Fibroblast of lung (primary cell): ENCODE measurements at regions not wholly inside any gene's neighbourhood (a gene's known extent, or its start where the extent isn't known, plus 50 kb on each side); places are given as distances from the start of the nearest gene placed in this dataset.

ENCODE experiments used
- DNase-seq, 2 donors: peaks; one replicate each; pipeline versions ENCODE4 v3.0.0 to v3.0.0-alpha.2; 2010; ENCODE audit warnings: low read depth in 2 of 2
- H2AFZ ChIP-seq: 2 replicates; pipeline ENCODE4 v1.5.1; 2012; ENCODE audit warnings: low read length, control low read depth, inconsistent platforms
- H3K27ac ChIP-seq: 2 replicates; pipeline ENCODE4 v1.5.1; 2011; ENCODE audit warnings: low read length, control low read depth; ENCODE audit not compliant: insufficient read depth
- H3K27me3 ChIP-seq: 2 replicates; pipeline ENCODE4 v1.5.1; 2011; ENCODE audit warnings: mild to moderate bottlenecking, low read length; ENCODE audit not compliant: control insufficient read depth, insufficient read depth
- H3K36me3 ChIP-seq: 2 replicates; pipeline ENCODE4 v1.5.1; 2011; ENCODE audit warnings: low read length; ENCODE audit not compliant: control insufficient read depth, insufficient read depth
- H3K4me1 ChIP-seq: 2 replicates; pipeline ENCODE4 v1.5.1; 2011; ENCODE audit warnings: low read length; ENCODE audit not compliant: control insufficient read depth, insufficient read depth; ENCODE audit errors: extremely low read depth
- H3K4me2 ChIP-seq: 2 replicates; pipeline ENCODE4 v1.5.1; 2011; ENCODE audit warnings: low read length, control low read depth; ENCODE audit not compliant: insufficient read depth; ENCODE audit errors: extremely low read depth
- H3K4me3 ChIP-seq, 4 experiments: fragments of 200-600 bp in 1 of 4; sonication (generic) in 1 of 4; replicated peaks in 1 of 4; 2 replicates each; pipeline ENCODE4 v1.5.1; 2011 to 2016; ENCODE audit warnings: low read length in 4 of 4, low read depth in 3 of 4, mild to moderate bottlenecking in 3 of 4, control low read depth in 2 of 4, inconsistent platforms in 1 of 4, mixed read lengths in 1 of 4; ENCODE audit not compliant: insufficient read depth in 1 of 4; ENCODE audit errors: control extremely low read depth in 1 of 4
- H3K79me2 ChIP-seq: 2 replicates; pipeline ENCODE4 v1.5.1; 2012; ENCODE audit warnings: mild to moderate bottlenecking, low read length, inconsistent platforms; ENCODE audit not compliant: control insufficient read depth, insufficient read depth
- H3K9ac ChIP-seq: 2 replicates; pipeline ENCODE4 v1.5.1; 2011; ENCODE audit warnings: mild to moderate bottlenecking, low read length, control low read depth; ENCODE audit not compliant: insufficient read depth
- H3K9me3 ChIP-seq: 2 replicates; pipeline ENCODE4 v1.5.1; 2012; ENCODE audit warnings: low read depth, low read length; ENCODE audit not compliant: control insufficient read depth, insufficient read depth
- H4K20me1 ChIP-seq: 2 replicates; pipeline ENCODE4 v1.5.1; 2011; ENCODE audit warnings: low read length; ENCODE audit not compliant: control insufficient read depth, insufficient read depth; ENCODE audit errors: extremely low read depth
- CTCF ChIP-seq, 2 donors: IDR thresholded peaks in 1 of 2; conservative IDR thresholded peaks in 1 of 2; 1 replicate in 1 of 2; 2 replicates in 1 of 2; pipeline ENCODE4 v1.5.1; 2011 to 2012; ENCODE audit warnings: low read length in 2 of 2, control low read depth in 1 of 2, inconsistent platforms in 1 of 2, low read depth in 1 of 2, mild to moderate bottlenecking in 1 of 2
- EZH2 ChIP-seq: IDR thresholded peaks from 2 replicates; pipeline ENCODE4 v1.5.1; 2012; ENCODE audit warnings: low read length, control low read depth, mild to moderate bottlenecking; ENCODE audit errors: missing control alignments

DNA sequence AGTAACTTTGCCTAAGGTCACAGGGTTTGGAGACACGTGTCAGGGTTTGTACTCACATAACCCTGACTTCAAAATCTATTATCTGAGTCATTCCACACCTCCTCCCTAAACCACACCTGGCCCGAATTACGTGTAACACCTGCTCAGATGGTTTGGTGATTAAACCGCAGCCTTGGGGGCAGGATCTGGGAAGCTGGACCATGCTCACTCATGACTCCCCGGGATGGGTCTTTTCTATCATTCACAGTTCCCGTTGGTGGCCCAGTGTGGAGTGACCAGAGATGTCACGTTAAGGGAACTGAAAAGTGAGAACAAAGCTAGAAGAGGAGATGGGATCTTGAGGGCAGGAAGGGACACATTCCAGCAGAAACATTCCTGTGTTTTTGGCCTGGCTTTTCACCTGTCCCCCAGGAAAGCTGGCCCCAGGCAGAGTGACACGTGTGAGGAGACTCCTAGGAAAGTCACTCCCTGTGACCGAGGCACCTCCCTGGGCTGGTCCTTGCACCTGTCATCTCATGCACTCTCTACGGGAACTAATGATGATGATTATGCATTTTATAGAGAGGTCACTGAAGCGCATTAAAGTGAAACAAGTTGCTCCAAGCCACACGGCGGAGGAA is 75.4 kb upstream of the POMGNT2 start:
- Histone ChIP-seq H4K20me1 (no peaks in the 10 kb centered on the region), H3K4me1 (peaks cover 8% of the 10 kb centered on the region), H3K9me3 (no peaks in the 10 kb centered on the region), H3K27me3 (no peaks in the 10 kb centered on the region), H3K4me2 (no peak overlapping the region), H2AFZ (no peak overlapping the region), H3K36me3 (no peaks in the 10 kb centered on the region), H3K79me2 (no peaks in the 10 kb centered on the region), H3K9ac (no peak overlapping the region), H3K27ac (no peak overlapping the region), H3K4me3 (no peak overlapping the region)
- no peak for TF ChIP-seq CTCF (conservative IDR thresholded peaks at IDR 0.05 in 1 of 2, IDR thresholded peaks at IDR 0.05 in 1 of 2; ENCODE audit: low read depth in 1 of 2, low read length in 2 of 2)
- no peak for TF ChIP-seq EZH2
- no peak for DNase-seq

DNA sequence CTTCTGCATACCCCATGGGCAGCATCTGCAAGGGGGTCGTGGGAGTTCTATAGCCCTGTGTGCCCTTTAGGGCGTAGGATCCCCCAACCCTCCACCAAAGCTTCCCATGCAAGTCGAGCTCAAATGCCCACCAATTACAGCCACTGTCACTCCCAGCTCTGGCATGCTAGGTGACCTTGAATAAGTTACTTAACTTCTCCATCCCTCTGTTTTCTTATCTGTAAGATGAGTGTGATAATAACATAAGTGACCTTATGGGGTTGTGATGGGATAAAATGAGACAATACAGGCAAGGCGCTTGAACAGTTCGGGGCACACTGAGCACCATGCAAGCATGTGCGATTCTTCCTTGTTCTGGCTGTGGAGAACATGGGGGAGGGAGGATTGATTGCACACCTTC is 74.8 kb upstream of the POMGNT2 start:
- H3K4me2 ChIP-seq, result no peak overlapping the region

DNA sequence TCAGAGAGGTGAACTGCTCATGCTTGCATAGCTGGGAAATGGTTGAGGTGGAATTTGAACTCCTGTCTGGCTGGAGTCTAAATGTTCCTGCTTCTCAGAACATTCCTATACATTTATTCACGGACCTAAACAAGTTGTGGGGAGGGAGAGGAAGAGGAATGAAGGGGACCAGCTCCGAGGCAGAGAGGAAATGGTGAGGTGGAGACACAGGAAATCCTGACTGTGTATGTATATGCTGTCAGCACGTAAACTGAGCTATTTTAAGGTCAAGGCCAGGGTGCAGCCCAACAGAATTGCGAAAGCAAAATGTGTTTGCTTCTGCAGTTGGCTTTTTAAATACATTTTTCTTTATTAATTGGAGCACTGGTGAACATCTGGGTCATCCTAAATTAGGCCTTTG is 74.1 kb upstream of the POMGNT2 start:
- peaks cover 7% of the 10 kb centered on the region for H3K4me1 ChIP-seq
- no peak overlapping the region for H3K9ac ChIP-seq
- H4K20me1 ChIP-seq, result no peaks in the 10 kb centered on the region
- TF ChIP-seq CTCF (conservative IDR thresholded peaks at IDR 0.05 in 1 of 2, IDR thresholded peaks at IDR 0.05 in 1 of 2; ENCODE audit: low read depth in 1 of 2, low read length in 2 of 2) (no peak), EZH2 (no peak)
- H3K9me3 ChIP-seq, result no peaks in the 10 kb centered on the region
- no peaks in the 10 kb centered on the region for H3K79me2 ChIP-seq
- no peaks in the 10 kb centered on the region for H3K27me3 ChIP-seq
- peak overlapping the region; percentile 17 for H3K4me2 ChIP-seq
- no peak overlapping the region for H2AFZ ChIP-seq
- H3K27ac ChIP-seq, result peak overlapping the region; percentile 64
- no peak overlapping the region for H3K4me3 ChIP-seq
- no peaks in the 10 kb centered on the region for H3K36me3 ChIP-seq
- DNase-seq, result peak; percentile 40 to 94

More for the DNA sequence above, 74.8 kb upstream of the POMGNT2 start:
- Histone ChIP-seq H3K9ac (no peak overlapping the region), H4K20me1 (no peaks in the 10 kb centered on the region), H3K4me3 (no peak overlapping the region), H2AFZ (no peak overlapping the region), H3K27me3 (no peaks in the 10 kb centered on the region), H3K36me3 (no peaks in the 10 kb centered on the region), H3K79me2 (no peaks in the 10 kb centered on the region), H3K27ac (no peak overlapping the region), H3K4me1 (peaks cover 7% of the 10 kb centered on the region), H3K9me3 (no peaks in the 10 kb centered on the region)
- TF ChIP-seq EZH2, result no peak
- no peak for TF ChIP-seq CTCF (conservative IDR thresholded peaks at IDR 0.05 in 1 of 2, IDR thresholded peaks at IDR 0.05 in 1 of 2; ENCODE audit: low read depth in 1 of 2, low read length in 2 of 2)
- no peak for DNase-seq
